K562 (cell line): ENCODE measurements at regions not wholly inside any gene's neighbourhood (a gene's known extent, or its start where the extent isn't known, plus 50 kb on each side); places are given as distances from the start of the nearest gene placed in this dataset.

ENCODE experiments used
- ATAC-seq: fragments of 200-7000 bp; cut with Tn5 transposase; 3 replicates; pipeline ENCODE4 v1.9.1; 2020; ENCODE audit warnings: moderate library complexity
- BruUV-seq: library from RNA; stranded (reverse); fragments of 400-500 nt; replicated peaks from 2 replicates; lab custom pipeline; 2021; lab: Mats Ljungman, UMichigan
- CTCF ChIA-PET: fragments of 300-600 bp; formaldehyde crosslinking; extraction: SDS; loops from one replicate; lab custom pipeline; 2021; ENCODE audit warnings: low intra/inter-chr PET ratio; lab: Yijun Ruan, JAX
- POLR2A ChIA-PET: fragments of 300-600, 350-650 bp; sonication (Branson Sonifier 250); formaldehyde crosslinking; extraction: SDS; loops from one replicate; lab custom pipeline; 2021; ENCODE audit warnings: antibody characterized with exemption, inconsistent platforms; lab: Yijun Ruan, JAX
- DNase-seq, 4 experiments: peaks; one replicate each; pipeline versions ENCODE4 v3.0.0 to v3.0.0-alpha.2; 2011 to 2018; ENCODE audit warnings: low spot score in 3 of 4, mixed read lengths in 3 of 4; ENCODE audit errors: extremely low read depth in 1 of 4
- FAIRE-seq: peaks from 2 replicates; lab custom pipeline; 2011; peaks lifted over from hg19 to GRCh38; lab: Jason Lieb, UNC
- H2AFZ ChIP-seq: 2 replicates; pipeline ENCODE4 v1.6.0; 2011; ENCODE audit warnings: low read depth, low read length, control low read depth, inconsistent platforms
- H3K27ac ChIP-seq: fragments of 200-600 bp; 3 replicates; pipeline ENCODE4 v1.8.0; 2011; ENCODE audit warnings: low read depth, mild to moderate bottlenecking, control low read depth, inconsistent platforms, low read length, moderate library complexity, mixed read lengths; ENCODE audit errors: extremely low read depth
- H3K27me3 ChIP-seq, 2 experiments: fragments of 300-600 bp in 1 of 2; 2 replicates in 1 of 2; 3 replicates in 1 of 2; pipeline versions ENCODE4 v1.6.0 to v1.8.0; 2011; ENCODE audit warnings: inconsistent platforms in 2 of 2, low read length in 2 of 2, mild to moderate bottlenecking in 1 of 2, mixed read lengths in 1 of 2, moderate library complexity in 1 of 2; ENCODE audit not compliant: control insufficient read depth in 2 of 2, insufficient read depth in 2 of 2
- H3K36me3 ChIP-seq: fragments of 300-600 bp; 3 replicates; pipeline ENCODE4 v1.8.0; 2011; ENCODE audit warnings: mild to moderate bottlenecking, low read length, inconsistent platforms; ENCODE audit not compliant: control insufficient read depth, insufficient read depth
- H3K4me1 ChIP-seq, 2 experiments: fragments of 200-600 bp in 1 of 2; replicated peaks in 1 of 2; 2 replicates in 1 of 2; 3 replicates in 1 of 2; pipeline versions ENCODE4 v1.5.1 to v1.8.0; 2011; ENCODE audit warnings: inconsistent platforms in 2 of 2, low read length in 2 of 2, mild to moderate bottlenecking in 1 of 2, mixed read lengths in 1 of 2, moderate library complexity in 1 of 2; ENCODE audit not compliant: control insufficient read depth in 2 of 2, insufficient read depth in 2 of 2
- H3K4me2 ChIP-seq: 2 replicates; pipeline ENCODE4 v1.6.1; 2011; ENCODE audit warnings: low read length, control low read depth, inconsistent platforms, mixed read lengths; ENCODE audit not compliant: insufficient read depth
- H3K4me3 ChIP-seq: fragments of 200-600 bp; sonication (generic), shearing (Covaris generic); 2 replicates; pipeline ENCODE4 v1.5.1; 2016; ENCODE audit warnings: control low read depth, inconsistent platforms
- H3K79me2 ChIP-seq: fragments of 200-600 bp; 3 replicates; pipeline ENCODE4 v1.8.0; 2011; ENCODE audit warnings: low read length, inconsistent platforms; ENCODE audit not compliant: control insufficient read depth, insufficient read depth
- H3K9ac ChIP-seq, 2 experiments: 2 replicates each; pipeline versions ENCODE4 v1.6.0 to v1.6.1; 2011; ENCODE audit warnings: low read depth in 2 of 2, low read length in 2 of 2, control low read depth in 1 of 2, inconsistent platforms in 1 of 2, mild to moderate bottlenecking in 1 of 2, mixed read lengths in 1 of 2; ENCODE audit not compliant: insufficient read depth in 1 of 2
- H3K9me1 ChIP-seq: one replicate; pipeline ENCODE4 v1.6.0; 2011; ENCODE audit warnings: inconsistent platforms, mild to moderate bottlenecking, low read length, moderate library complexity; ENCODE audit not compliant: control insufficient read depth, insufficient read depth
- H3K9me3 ChIP-seq: replicated peaks from 2 replicates; pipeline ENCODE4 v1.5.1; 2011; ENCODE audit warnings: low read depth, low read length, inconsistent platforms; ENCODE audit not compliant: control insufficient read depth, insufficient read depth
- H4K20me1 ChIP-seq: replicated peaks from 2 replicates; pipeline ENCODE4 v1.6.1; 2011; ENCODE audit warnings: low read length, inconsistent platforms, mixed read lengths; ENCODE audit not compliant: control insufficient read depth, insufficient read depth
- CBX5 ChIP-seq: IDR thresholded peaks from 2 replicates; pipeline ENCODE4 v1.6.1; 2014; ENCODE audit warnings: low read depth, borderline replicate concordance
- NFIC ChIP-seq: fragments of 450-650 bp; IDR thresholded peaks from 2 replicates; pipeline ENCODE4 v1.6.1; 2017; ENCODE audit warnings: mild to moderate bottlenecking, inconsistent platforms
- NFIX ChIP-seq: fragments of 250-450 bp; sonication (Bioruptor Pico); IDR thresholded peaks from 2 replicates; pipeline ENCODE4 v1.4.0; 2020; ENCODE audit warnings: low read depth, mild to moderate bottlenecking, moderate library complexity
- PTRF ChIP-seq: fragments of 450-650 bp; IDR thresholded peaks from 2 replicates; pipeline ENCODE4 v1.6.1; 2016; ENCODE audit warnings: mild to moderate bottlenecking, missing genetic modification characterization, missing compliant biosample characterization
- ZNF696 ChIP-seq: fragments of 250-450 bp; sonication (Bioruptor Pico); conservative IDR thresholded peaks from 2 replicates; pipeline ENCODE4 v1.4.0; 2020; ENCODE audit warnings: mild to moderate bottlenecking, moderate library complexity
- WGBS: fragments of 100-300 bp; shearing (Covaris generic); methylation state at CpG from one replicate; pipeline ENCODE4 v1.1.6; 2016; ENCODE audit warnings: low coverage, mixed read lengths; ENCODE audit not compliant: insufficient coverage; ENCODE audit errors: missing lambda C conversion rate; 5-methylcytosine and 5-hydroxymethylcytosine counted together
- in situ Hi-C: fragments of 300-500 bp; cut with MboI; formaldehyde crosslinking; loops from 4 replicates; pipeline ENCODE4 v1.15.0; 2018; ENCODE audit warnings: inconsistent platforms, mixed read lengths
- intact Hi-C: fragments of 100-400 bp; cut with micrococcal nuclease; formaldehyde crosslinking; loops from 2 replicates; pipeline ENCODE4 v1.14.2; 2022
- TF ChIP-seq, protein P1 (sequence below): IDR thresholded peaks from 2 replicates; pipeline ENCODE4 v1.6.1; 2012; ENCODE audit warnings: low read depth, low read length, improper control_type of control experiment, borderline replicate concordance

DNA sequence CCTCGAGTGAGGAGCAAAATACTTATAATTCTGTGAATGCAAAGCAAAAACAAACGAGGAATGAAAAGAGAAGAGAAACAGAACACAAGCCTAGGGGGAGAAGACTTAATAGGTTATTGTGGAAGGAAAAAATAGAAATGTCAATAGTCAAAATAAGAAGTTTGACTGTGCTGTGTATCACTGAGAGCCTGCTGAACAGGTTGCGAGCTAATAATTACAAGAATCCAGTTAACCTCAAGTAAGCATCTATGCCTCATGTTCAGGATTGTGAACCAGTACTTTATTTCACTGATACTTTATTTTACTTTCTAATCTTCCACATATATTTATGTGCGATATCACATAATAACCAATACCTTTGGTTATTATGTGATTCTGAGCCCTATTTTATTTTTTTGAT is 316.7 kb downstream of the OTUD1 start:
- no peak overlapping the region for H3K27ac ChIP-seq
- no peak for FAIRE-seq
- H3K4me3 ChIP-seq: no peak overlapping the region
- no peaks in the 10 kb centered on the region for H3K36me3 ChIP-seq
- TF ChIP-seq CBX5: no peak
- no peaks in the 10 kb centered on the region for H3K79me2 ChIP-seq
- no peak overlapping the region for H3K9ac ChIP-seq
- no peak for DNase-seq
- in situ Hi-C loops (no loop called here), intact Hi-C loops (no loop called here)
- no peaks in the 10 kb centered on the region for H3K4me1 ChIP-seq
- H3K9me1 ChIP-seq: no peaks in the 10 kb centered on the region
- ChIA-PET CTCF (no interaction called here), POLR2A (no interaction called here)
- 2% methylated on average over 4 of the region's 4 CpGs for WGBS
- H3K27me3 ChIP-seq: no peaks in the 10 kb centered on the region
- no peak overlapping the region for H2AFZ ChIP-seq
- ATAC-seq: no peak
- no TSS peak for BruUV-seq
- no peaks in the 10 kb centered on the region for H4K20me1 ChIP-seq
- no peak overlapping the region for H3K4me2 ChIP-seq
- no peaks in the 10 kb centered on the region for H3K9me3 ChIP-seq

DNA sequence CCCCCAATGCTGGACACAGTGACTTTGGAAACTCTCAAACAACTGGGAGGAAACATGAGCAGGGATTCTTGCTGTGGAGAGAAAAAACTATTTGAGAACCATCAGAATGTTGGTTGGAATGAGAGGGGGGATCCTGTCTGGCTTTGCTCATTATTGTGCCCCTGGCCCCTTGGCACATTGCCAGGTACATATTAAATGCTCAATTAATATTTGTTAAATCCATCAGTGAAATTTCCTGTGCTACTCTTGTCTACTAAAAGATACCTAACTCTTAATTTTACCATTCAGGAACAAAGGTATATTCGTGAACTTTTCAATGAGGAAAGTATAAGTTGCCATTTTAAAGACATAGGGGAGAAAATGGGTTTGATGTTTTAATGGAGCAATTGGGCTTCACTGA is 329.4 kb downstream of the OTUD1 start:
- H3K27me3 ChIP-seq: no peaks in the 10 kb centered on the region
- H3K4me2 ChIP-seq: no peak overlapping the region
- DNase-seq (no peak), FAIRE-seq (no peak), ATAC-seq (no peak)
- CTCF ChIA-PET: no interaction called here
- BruUV-seq: no TSS peak
- H3K4me3 ChIP-seq: no peak overlapping the region
- H2AFZ ChIP-seq: no peak overlapping the region
- in situ Hi-C loops: no loop called here
- no peaks in the 10 kb centered on the region for H3K9me1 ChIP-seq
- no peaks in the 10 kb centered on the region for H3K9me3 ChIP-seq
- H3K27ac ChIP-seq: no peak overlapping the region
- 0% methylated on average over 1 of the region's 1 CpG for WGBS
- POLR2A ChIA-PET: no interaction called here
- H3K36me3 ChIP-seq: no peaks in the 10 kb centered on the region
- H3K79me2 ChIP-seq: no peaks in the 10 kb centered on the region
- intact Hi-C loops: no loop called here
- H3K9ac ChIP-seq: no peak overlapping the region
- H4K20me1 ChIP-seq: no peaks in the 10 kb centered on the region
- TF ChIP-seq NFIX (CRISPR knock-in tag): peak; percentile 79
- no peak for TF ChIP-seq PTRF
- TF ChIP-seq ZNF696 (CRISPR knock-in tag): no peak
- TF ChIP-seq NFIC: peak; percentile 74
- TF ChIP-seq, protein P1, sequence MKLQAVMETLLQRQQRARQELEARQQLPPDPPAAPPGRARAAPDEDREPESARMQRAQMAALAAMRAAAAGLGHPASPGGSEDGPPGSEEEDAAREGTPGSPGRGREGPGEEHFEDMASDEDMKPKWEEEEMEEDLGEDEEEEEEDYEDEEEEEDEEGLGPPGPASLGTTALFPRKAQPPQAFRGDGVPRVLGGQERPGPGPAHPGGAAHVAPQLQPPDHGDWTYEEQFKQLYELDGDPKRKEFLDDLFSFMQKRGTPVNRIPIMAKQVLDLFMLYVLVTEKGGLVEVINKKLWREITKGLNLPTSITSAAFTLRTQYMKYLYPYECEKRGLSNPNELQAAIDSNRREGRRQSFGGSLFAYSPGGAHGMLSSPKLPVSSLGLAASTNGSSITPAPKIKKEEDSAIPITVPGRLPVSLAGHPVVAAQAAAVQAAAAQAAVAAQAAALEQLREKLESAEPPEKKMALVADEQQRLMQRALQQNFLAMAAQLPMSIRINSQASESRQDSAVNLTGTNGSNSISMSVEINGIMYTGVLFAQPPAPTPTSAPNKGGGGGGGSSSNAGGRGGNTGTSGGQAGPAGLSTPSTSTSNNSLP: no peak
- TF ChIP-seq, all 486 proteins: peak for 2
- no peaks in the 10 kb centered on the region for H3K4me1 ChIP-seq
